Naive thymus-derived CD4-positive, alpha-beta T cell (primary cell): ENCODE measurements at regions not wholly inside any gene's neighbourhood (a gene's known extent, or its start where the extent isn't known, plus 50 kb on each side); places are given as distances from the start of the nearest gene placed in this dataset.

ENCODE experiments used
- ATAC-seq: fragments of 150-1000 bp; cut with Tn5 transposase; 2 replicates; pipeline ENCODE4 v1.10.0; 2021; ENCODE audit warnings: mild to moderate bottlenecking, moderate library complexity
- CTCF ChIA-PET: fragments of 350-600 bp; sonication (Branson Sonifier 250); formaldehyde crosslinking; loops from one replicate; lab custom pipeline; 2021; ENCODE audit warnings: antibody characterized with exemption; lab: Charles Lee
- POLR2A ChIA-PET: fragments of 350-600 bp; sonication (Branson Sonifier 250); formaldehyde crosslinking; loops from one replicate; lab custom pipeline; 2021; ENCODE audit warnings: antibody characterized with exemption, inconsistent platforms; lab: Charles Lee
- DNase-seq, 9 donors: peaks; one replicate each; pipeline versions ENCODE4 v3.0.0 to v3.0.0-alpha.2; 2020 to 2022; ENCODE audit warnings: mixed read lengths in 1 of 9
- H3K27ac ChIP-seq: one replicate; pipeline ENCODE4 v1.7.0; 2013; ENCODE audit warnings: mild to moderate bottlenecking, low read depth, low read length, moderate library complexity
- H3K27me3 ChIP-seq, 2 donors: one replicate each; pipeline ENCODE4 v1.7.0; 2013; ENCODE audit warnings: low read length in 2 of 2, mild to moderate bottlenecking in 2 of 2, moderate library complexity in 2 of 2; ENCODE audit not compliant: control insufficient read depth in 2 of 2, insufficient read depth in 2 of 2
- H3K36me3 ChIP-seq, 3 experiments: 1 replicate in 2 of 3; 2 replicates in 1 of 3; pipeline ENCODE4 v1.7.0; 2013; ENCODE audit warnings: low read length in 3 of 3, mild to moderate bottlenecking in 3 of 3, moderate library complexity in 1 of 3; ENCODE audit not compliant: insufficient read depth in 3 of 3, control insufficient read depth in 2 of 3
- H3K4me1 ChIP-seq, 2 donors: one replicate each; pipeline ENCODE4 v1.7.0; 2013; ENCODE audit warnings: low read length in 2 of 2, mild to moderate bottlenecking in 2 of 2, moderate library complexity in 1 of 2; ENCODE audit not compliant: control insufficient read depth in 2 of 2, insufficient read depth in 2 of 2
- H3K4me3 ChIP-seq: 2 replicates; pipeline ENCODE4 v1.7.0; 2013; ENCODE audit warnings: mild to moderate bottlenecking, low read length
- H3K9me3 ChIP-seq, 3 experiments: 1 replicate in 2 of 3; 2 replicates in 1 of 3; pipeline ENCODE4 v1.7.0; 2013; ENCODE audit warnings: low read length in 3 of 3; ENCODE audit not compliant: control insufficient read depth in 2 of 3
- H3K27ac Mint-ChIP-seq, 9 donors: one replicate each; pipeline ENCODE4 v1.8.0; 2020 to 2022; ENCODE audit warnings: mixed read lengths in 9 of 9, mild to moderate bottlenecking in 8 of 9, moderate library complexity in 5 of 9, inconsistent platforms in 2 of 9
- H3K27me3 Mint-ChIP-seq, 5 donors: one replicate each; pipeline ENCODE4 v1.8.0; 2021 to 2022; ENCODE audit warnings: mixed read lengths in 5 of 5, mild to moderate bottlenecking in 1 of 5
- H3K36me3 Mint-ChIP-seq, 5 donors: one replicate each; pipeline ENCODE4 v1.8.0; 2020 to 2022; ENCODE audit warnings: mixed read lengths in 5 of 5, mild to moderate bottlenecking in 3 of 5, inconsistent platforms in 1 of 5
- H3K4me1 Mint-ChIP-seq, 7 donors: one replicate each; pipeline ENCODE4 v1.8.0; 2020 to 2022; ENCODE audit warnings: mixed read lengths in 7 of 7, mild to moderate bottlenecking in 3 of 7, inconsistent platforms in 1 of 7
- H3K4me3 Mint-ChIP-seq, 10 donors: one replicate each; pipeline ENCODE4 v1.8.0; 2020 to 2022; ENCODE audit warnings: mild to moderate bottlenecking in 10 of 10, mixed read lengths in 10 of 10, moderate library complexity in 6 of 10, inconsistent platforms in 2 of 10
- H3K9me3 Mint-ChIP-seq, 11 donors: one replicate each; pipeline ENCODE4 v1.8.0; 2020 to 2022; ENCODE audit warnings: mixed read lengths in 11 of 11, mild to moderate bottlenecking in 4 of 11, inconsistent platforms in 1 of 11, moderate library complexity in 1 of 11
- intact Hi-C, 2 donors: fragments of 100-400 bp; cut with micrococcal nuclease; formaldehyde crosslinking; loops; one replicate each; pipeline ENCODE4 v1.15.1; 2023

DNA sequence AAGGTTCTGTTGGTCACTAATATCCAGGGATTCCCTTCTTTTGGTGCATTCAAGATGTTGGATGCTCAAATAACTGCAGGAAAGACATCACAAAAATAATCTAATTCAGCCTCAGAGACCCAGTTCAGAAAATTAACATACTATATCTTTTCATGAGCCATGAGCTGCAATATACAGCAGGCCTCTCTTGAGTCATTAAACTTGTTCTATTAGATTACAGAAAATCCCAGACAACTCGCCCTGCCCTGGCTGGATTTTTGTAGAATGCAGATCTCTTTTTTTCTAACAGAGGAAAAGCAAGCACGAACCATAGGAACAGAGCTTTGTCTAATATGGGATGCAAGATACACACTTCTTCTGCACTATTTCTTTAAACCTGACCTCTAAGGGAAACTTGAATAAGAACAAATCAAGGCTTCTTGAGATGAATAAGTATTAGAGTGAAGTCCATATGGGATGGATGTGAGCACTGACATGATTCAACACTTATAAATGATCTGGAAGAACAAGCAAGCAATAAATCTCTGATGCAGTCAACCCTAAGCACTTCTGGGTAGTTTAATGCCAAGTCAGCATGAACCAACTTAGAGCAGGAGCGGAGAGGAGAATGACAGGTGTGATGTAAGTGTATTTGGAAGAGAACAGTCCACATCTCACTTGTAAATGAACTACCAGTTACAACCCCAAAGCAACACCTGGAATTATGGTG is 70.7 kb upstream of the GNAO1 start:
- POLR2A ChIA-PET: no interaction called here
- ATAC-seq: no peak

GRCh38 chr16:56119133-56119532 is 72.2 kb upstream of the GNAO1 start:
- Mint-ChIP-seq H3K9me3 (no peaks in the 10 kb centered on the region), H3K36me3 (no peaks in the 10 kb centered on the region), H3K27ac (no peak overlapping the region), H3K4me3 (no peak overlapping the region), H3K27me3 (peaks cover 5 to 42% (median 10%) of the 10 kb centered on the region in 5 donors), H3K4me1 (peaks cover 0 to 5% (median 0%) of the 10 kb centered on the region in 7 donors)
- POLR2A ChIA-PET: no interaction called here
- DNase-seq (no peak), ATAC-seq (peak; percentile 46)
- Histone ChIP-seq H3K4me3 (no peak overlapping the region), H3K36me3 (no peaks in the 10 kb centered on the region), H3K27ac (no peak overlapping the region), H3K4me1 (no peaks in the 10 kb centered on the region), H3K27me3 (no peaks in the 10 kb centered on the region), H3K9me3 (no peaks in the 10 kb centered on the region)
- CTCF ChIA-PET: no interaction called here
- intact Hi-C loops: no loop called here

More for the DNA sequence above, 70.7 kb upstream of the GNAO1 start:
- Histone ChIP-seq H3K27me3 (no peaks in the 10 kb centered on the region), H3K4me3 (no peak overlapping the region), H3K4me1 (no peaks in the 10 kb centered on the region), H3K36me3 (no peaks in the 10 kb centered on the region), H3K9me3 (no peaks in the 10 kb centered on the region), H3K27ac (no peak overlapping the region)
- Mint-ChIP-seq H3K27ac (no peak overlapping the region), H3K36me3 (no peaks in the 10 kb centered on the region), H3K9me3 (peaks cover 0 to 2% (median 0%) of the 10 kb centered on the region in 11 donors), H3K4me3 (no peak overlapping the region), H3K4me1 (peaks cover 0 to 5% (median 0%) of the 10 kb centered on the region in 7 donors), H3K27me3 (peaks cover 12 to 44% (median 19%) of the 10 kb centered on the region in 5 donors)
- CTCF ChIA-PET: no interaction called here
- intact Hi-C loops: no loop called here
- no peak for DNase-seq

- Histone ChIP-seq H3K36me3 (no peaks in the 10 kb centered on the region), H3K4me1 (no peaks in the 10 kb centered on the region), H3K9me3 (no peaks in the 10 kb centered on the region), H3K4me3 (no peak overlapping the region), H3K27ac (no peak overlapping the region), H3K27me3 (no peaks in the 10 kb centered on the region)
- CTCF ChIA-PET: no interaction called here
- POLR2A ChIA-PET: no interaction called here
- Mint-ChIP-seq H3K4me1 (peaks cover 0 to 5% (median 0%) of the 10 kb centered on the region in 7 donors), H3K36me3 (no peaks in the 10 kb centered on the region), H3K4me3 (no peak overlapping the region), H3K27ac (no peak overlapping the region), H3K27me3 (peaks cover 0 to 43% (median 0%) of the 10 kb centered on the region in 5 donors), H3K9me3 (peaks cover 0 to 3% (median 0%) of the 10 kb centered on the region in 11 donors)
- DNase-seq: no peak
- ATAC-seq: no peak
- intact Hi-C loops: no loop called here
Observed at GRCh38 chr16:56116577-56116964, 74.7 kb upstream of the GNAO1 start.

GRCh38 chr16:56115817-56116576 is 75.3 kb upstream of the GNAO1 start:
- Mint-ChIP-seq H3K36me3 (no peaks in the 10 kb centered on the region), H3K9me3 (peaks cover 0 to 3% (median 0%) of the 10 kb centered on the region in 11 donors), H3K27ac (no peak overlapping the region), H3K4me3 (no peak overlapping the region), H3K4me1 (peaks cover 0 to 5% (median 0%) of the 10 kb centered on the region in 7 donors), H3K27me3 (peaks cover 0 to 44% (median 0%) of the 10 kb centered on the region in 5 donors)
- H3K27ac ChIP-seq: no peak overlapping the region
- H3K9me3 ChIP-seq: no peaks in the 10 kb centered on the region
- ChIA-PET POLR2A (no interaction called here), CTCF (no interaction called here)
- DNase-seq (no peak), ATAC-seq (no peak)
- no peaks in the 10 kb centered on the region for H3K36me3 ChIP-seq
- intact Hi-C loops: no loop called here
- no peaks in the 10 kb centered on the region for H3K27me3 ChIP-seq
- H3K4me3 ChIP-seq: no peak overlapping the region
- no peaks in the 10 kb centered on the region for H3K4me1 ChIP-seq

- H3K27me3 Mint-ChIP-seq: peaks cover 0 to 40% (median 4%) of the 10 kb centered on the region in 5 donors
- H3K4me3 Mint-ChIP-seq: no peak overlapping the region
- Histone ChIP-seq H3K36me3 (no peaks in the 10 kb centered on the region), H3K27me3 (no peaks in the 10 kb centered on the region), H3K27ac (no peak overlapping the region), H3K9me3 (no peaks in the 10 kb centered on the region), H3K4me3 (no peak overlapping the region), H3K4me1 (no peaks in the 10 kb centered on the region)
- no peaks in the 10 kb centered on the region for H3K4me1 Mint-ChIP-seq
- DNase-seq: no peak
- intact Hi-C loops: no loop called here
- POLR2A ChIA-PET: no interaction called here
- ATAC-seq: no peak
- CTCF ChIA-PET: interaction anchor here (1.1 kb wide), 1 partner anchor 20 kb away, joined by 3 read pairs; no protein-coding TSS in a partner anchor
- no peak overlapping the region for H3K27ac Mint-ChIP-seq
- peaks cover 0 to 3% (median 0%) of the 10 kb centered on the region in 11 donors for H3K9me3 Mint-ChIP-seq
- no peaks in the 10 kb centered on the region for H3K36me3 Mint-ChIP-seq
Observed at GRCh38 chr16:56113223-56113622, 78.1 kb upstream of the GNAO1 start.

- H3K4me1 ChIP-seq: no peaks in the 10 kb centered on the region
- H3K4me3 ChIP-seq: no peak overlapping the region
- CTCF ChIA-PET: no interaction called here
- H3K27me3 ChIP-seq: no peaks in the 10 kb centered on the region
- no peak overlapping the region for H3K27ac Mint-ChIP-seq
- no peaks in the 10 kb centered on the region for H3K4me1 Mint-ChIP-seq
- H3K36me3 Mint-ChIP-seq: no peaks in the 10 kb centered on the region
- no peak overlapping the region for H3K4me3 Mint-ChIP-seq
- POLR2A ChIA-PET: no interaction called here
- H3K27ac ChIP-seq: no peak overlapping the region
- no peaks in the 10 kb centered on the region for H3K9me3 ChIP-seq
- DNase-seq (no peak), ATAC-seq (no peak)
- peaks cover 0 to 36% (median 10%) of the 10 kb centered on the region in 5 donors for H3K27me3 Mint-ChIP-seq
- peaks cover 0 to 3% (median 0%) of the 10 kb centered on the region in 11 donors for H3K9me3 Mint-ChIP-seq
- intact Hi-C loops: no loop called here
- H3K36me3 ChIP-seq: no peaks in the 10 kb centered on the region
Observed at GRCh38 chr16:56111100-56111499, 80.2 kb upstream of the GNAO1 start.
